ENCODE measurements at regions not wholly inside any gene's neighbourhood (a gene's known extent, or its start where the extent isn't known, plus 50 kb on each side); places are given as distances from the start of the nearest gene placed in this dataset.

DNA sequence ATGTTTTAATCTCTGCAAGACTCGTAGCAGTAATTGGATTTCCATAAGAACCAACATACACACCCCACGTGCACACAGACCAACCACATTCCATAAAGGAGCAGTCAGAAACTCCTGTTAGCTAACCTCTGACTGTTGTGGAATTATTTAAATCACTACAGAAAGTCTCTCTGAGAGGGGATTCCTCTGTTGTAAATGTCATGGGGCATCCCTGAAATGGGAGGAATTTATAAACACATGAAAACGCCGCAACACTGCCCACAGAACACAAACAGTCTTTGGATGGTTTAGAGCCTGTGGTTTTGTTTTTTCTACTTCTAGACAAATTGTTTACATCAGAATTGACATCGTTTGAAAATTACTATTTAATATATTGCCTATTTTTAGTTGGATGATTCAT is 740.1 kb upstream of the GRM7 start:
- DNase-seq (ENCODE audit: extremely low read depth, low read depth, low spot score): no peak

DNA sequence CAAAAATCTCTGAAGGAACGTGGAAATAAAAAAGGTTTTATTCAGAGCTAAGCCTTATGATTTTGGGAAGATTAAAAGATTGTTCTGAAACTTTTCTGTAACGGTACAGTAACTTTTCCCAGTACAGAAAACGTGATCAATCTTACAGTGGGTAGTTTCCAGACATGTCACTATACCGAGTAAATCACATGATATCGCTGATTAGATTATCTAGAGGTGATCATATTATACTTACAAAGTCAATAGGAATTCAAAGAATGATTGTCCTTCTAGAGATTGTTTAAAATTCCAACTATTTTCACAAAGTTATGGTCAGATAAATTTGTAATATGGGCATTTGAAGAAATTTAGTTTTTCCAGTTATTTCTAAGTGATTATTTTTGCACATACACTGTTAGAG is 736.0 kb upstream of the GRM7 start:
- no peak for DNase-seq (ENCODE audit: extremely low read depth, low read depth, low spot score)

DNA sequence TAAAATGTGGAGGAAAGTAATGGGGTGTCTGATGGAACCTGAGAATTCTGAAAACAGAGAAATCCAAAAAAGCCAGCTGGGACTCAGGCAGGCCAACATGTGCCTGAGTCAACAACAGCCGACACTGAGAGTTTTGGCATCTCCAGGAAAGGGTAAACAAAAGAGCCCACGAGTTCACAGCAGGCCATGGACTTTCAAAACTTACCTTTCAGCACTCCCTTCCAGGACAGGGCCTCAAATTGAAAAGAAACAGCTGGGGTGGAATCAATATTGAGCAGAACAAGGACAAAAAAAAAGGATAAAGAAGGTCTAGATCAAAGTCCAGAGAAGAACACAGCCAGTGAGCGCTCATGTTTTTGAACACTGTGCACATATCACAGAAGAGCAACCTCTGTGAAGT is 735.4 kb upstream of the GRM7 start:
- no peak for DNase-seq (ENCODE audit: extremely low read depth, low read depth, low spot score)

- no peak for DNase-seq (ENCODE audit: extremely low read depth, low read depth, low spot score)
Observed at GRCh38 chr3:6132684-6133432, 728.1 kb upstream of the GRM7 start.

DNA sequence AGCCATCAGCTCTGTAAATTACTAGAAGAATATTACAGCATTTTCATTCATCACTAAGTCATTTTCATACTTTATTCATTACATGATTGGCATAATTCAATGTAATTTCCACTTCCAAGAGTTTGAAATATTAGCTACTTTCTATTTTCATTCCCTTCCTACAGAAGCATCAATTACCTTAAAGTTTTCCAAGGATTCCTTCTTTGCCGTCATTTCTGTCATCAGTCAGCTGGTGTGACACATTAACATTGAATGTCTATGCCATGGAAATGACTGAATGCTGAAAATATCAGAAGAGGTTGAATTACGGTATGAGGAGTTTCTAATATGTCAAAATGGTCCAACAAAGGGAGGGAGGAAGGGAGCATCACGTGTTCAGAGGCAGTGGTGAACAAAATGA is 718.2 kb upstream of the GRM7 start:
- DNase-seq (ENCODE audit: extremely low read depth, low read depth, low spot score): no peak

DNA sequence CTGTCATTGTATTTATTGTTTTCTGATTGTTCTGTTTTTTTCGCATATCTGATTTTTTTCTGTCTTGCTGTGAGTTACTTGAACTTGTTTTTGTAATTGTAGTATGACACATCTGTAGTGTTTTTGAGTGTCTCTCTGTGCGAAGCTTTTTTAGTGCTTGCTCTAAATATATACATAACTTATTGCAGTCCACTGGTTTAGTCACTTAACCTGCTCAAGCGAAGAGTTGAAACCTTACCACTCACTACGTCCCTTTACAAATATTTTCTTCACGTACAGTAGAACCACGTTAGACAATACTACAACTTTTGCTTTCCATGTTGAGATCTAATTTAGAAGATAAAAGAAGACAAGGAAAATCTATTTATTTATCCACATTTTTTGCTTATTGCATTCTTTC is 713.0 kb upstream of the GRM7 start:
- no peak for DNase-seq (ENCODE audit: extremely low read depth, low read depth, low spot score)

DNA sequence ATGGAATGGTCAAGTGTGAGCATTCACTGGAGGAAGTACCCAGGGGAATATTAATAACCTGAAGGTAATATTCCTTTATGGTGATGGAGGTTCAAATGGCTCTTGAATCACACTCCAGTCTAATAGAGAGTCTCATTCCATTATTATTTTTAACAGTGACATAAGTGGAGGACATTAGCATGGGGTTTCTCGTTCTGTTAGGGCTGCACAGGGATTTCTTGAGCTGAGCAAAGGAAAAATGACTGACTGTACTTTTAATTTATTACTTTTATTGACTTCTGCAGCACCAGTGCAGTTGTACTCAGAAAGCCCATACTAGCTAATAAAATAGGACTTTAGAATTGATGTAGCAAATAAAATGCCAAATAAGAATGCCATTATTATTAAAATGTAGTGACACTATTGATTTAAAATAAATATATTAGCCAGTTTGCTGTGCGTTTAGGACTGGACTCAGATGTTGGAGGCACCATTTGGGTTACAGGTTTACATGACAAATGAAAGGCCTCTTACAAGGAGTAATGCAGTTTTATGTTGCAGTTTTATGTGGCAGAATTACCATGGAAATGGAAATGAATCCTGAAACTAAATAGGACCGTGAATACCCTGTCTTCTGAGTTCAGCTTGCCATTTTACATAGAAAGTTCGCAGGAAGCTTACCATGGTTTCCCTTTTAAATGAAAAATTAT is 705.1 kb upstream of the GRM7 start:
- DNase-seq (ENCODE audit: extremely low read depth, low read depth, low spot score): no peak

DNA sequence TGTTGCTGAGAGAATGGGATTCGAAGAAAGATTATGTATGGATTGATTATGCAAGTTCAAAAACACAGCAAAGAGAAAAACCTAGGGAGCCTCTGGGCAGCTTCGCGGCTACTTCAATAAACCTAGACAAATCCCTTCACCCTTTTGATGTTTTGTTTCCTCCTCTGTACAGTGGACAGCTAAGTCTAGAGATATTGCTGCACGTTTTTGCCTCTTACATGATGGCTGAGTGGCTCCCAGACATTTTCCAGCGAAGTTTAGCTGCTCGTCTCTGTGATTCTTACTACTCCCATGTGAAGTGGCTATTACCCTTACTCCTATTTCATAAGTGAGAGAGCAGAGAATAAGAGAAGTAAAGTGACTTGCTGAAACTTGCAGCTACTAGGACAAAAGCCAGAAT is 695.0 kb upstream of the GRM7 start:
- DNase-seq (ENCODE audit: extremely low read depth, low read depth, low spot score): no peak

- DNase-seq (ENCODE audit: extremely low read depth, low read depth, low spot score): no peak
Observed at GRCh38 chr3:6168256-6168655, 692.7 kb upstream of the GRM7 start.

GRCh38 chr3:6172871-6173642 is 687.9 kb upstream of the GRM7 start:
- DNase-seq (ENCODE audit: extremely low read depth, low read depth, low spot score): no peak

- DNase-seq (ENCODE audit: extremely low read depth, low read depth, low spot score): no peak
Observed at GRCh38 chr3:6177417-6177816, 683.5 kb upstream of the GRM7 start.

GRCh38 chr3:6179761-6180160 is 681.2 kb upstream of the GRM7 start:
- no peak for DNase-seq (ENCODE audit: extremely low read depth, low read depth, low spot score)

- DNase-seq (ENCODE audit: extremely low read depth, low read depth, low spot score): no peak
Observed at GRCh38 chr3:6180171-6180570, 680.7 kb upstream of the GRM7 start.

DNA sequence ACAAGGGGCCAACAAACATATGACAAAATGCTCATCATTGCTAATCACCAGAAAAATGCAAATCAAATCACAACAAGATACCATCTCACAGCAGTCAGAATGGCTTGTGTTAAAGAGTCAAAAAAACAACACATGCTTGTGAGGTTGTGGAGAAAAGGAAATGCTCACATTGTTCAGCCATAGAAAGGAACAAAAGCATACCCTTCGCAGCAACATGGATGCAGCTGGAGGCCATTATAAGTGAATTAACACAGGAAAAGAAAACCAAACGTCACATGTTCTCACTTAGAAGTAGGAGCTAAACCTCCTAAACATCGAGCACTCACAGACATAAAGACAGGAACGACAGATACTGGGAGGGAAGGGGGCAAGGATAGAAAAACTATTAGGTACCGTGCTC is 678.4 kb upstream of the GRM7 start:
- no peak for DNase-seq (ENCODE audit: extremely low read depth, low read depth, low spot score)

DNA sequence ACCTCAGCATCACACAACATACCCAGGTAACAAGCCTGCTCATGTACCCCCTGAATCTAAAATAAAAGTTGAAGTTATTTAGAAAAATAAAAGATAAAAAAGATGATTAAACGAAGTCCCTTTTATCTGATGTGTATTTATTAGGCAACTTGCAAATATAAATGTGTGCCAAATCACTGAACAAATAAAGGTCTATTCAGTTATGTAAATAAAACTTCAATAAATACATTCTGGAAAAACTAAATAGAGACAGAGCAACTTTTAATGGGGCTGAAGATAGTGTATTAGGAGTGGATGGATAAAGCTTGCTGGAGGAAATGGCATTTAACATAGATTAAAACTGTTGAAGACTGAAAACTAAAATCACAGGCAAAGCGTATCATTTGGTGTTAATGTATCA is 678.0 kb upstream of the GRM7 start:
- DNase-seq (ENCODE audit: extremely low read depth, low read depth, low spot score): no peak

GRCh38 chr3:6189384-6189783 is 671.5 kb upstream of the GRM7 start:
- DNase-seq (ENCODE audit: extremely low read depth, low read depth, low spot score): no peak

DNA sequence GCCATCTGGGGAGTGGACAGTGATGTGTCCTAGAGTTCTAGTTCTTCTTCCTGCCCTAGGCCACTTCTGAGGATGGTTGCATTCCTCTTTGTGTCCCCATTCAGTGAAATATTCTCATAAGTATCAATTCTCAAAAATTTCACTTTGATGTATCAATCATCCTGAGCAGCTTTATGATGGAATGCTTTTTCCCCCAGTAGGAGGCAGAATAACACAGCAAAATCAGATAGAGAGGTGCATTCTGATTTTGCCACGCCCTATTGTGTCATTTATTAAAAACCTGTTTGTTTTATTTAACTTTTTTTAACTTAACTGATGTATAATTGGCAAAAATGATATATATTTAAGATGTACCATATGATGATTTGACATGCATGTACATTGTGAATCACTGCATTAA is 656.0 kb upstream of the GRM7 start:
- DNase-seq (ENCODE audit: extremely low read depth, low read depth, low spot score): no peak

- no peak for DNase-seq (ENCODE audit: extremely low read depth, low read depth, low spot score)
Observed at GRCh38 chr3:6216135-6217026, 644.5 kb upstream of the GRM7 start.

DNA sequence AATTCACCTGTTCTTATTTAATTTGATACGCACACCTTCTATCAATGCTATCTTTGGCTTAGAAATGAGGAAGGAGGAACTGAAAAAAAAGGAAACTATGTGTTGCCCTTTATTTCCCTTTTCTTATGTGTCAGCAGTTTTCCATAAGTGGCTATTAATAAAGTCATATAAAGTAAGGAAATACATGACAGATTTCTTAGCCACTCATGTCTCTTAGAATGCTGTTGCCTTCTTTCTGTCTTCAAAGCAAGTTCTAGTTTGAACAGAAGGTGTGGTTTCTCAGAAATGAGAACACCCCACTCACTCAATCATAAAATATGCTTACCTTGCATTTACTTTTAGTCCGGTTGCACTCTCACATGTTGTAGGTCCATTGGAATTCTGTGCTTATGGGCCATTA is 640.5 kb upstream of the GRM7 start:
- no peak for DNase-seq (ENCODE audit: extremely low read depth, low read depth, low spot score)

DNA sequence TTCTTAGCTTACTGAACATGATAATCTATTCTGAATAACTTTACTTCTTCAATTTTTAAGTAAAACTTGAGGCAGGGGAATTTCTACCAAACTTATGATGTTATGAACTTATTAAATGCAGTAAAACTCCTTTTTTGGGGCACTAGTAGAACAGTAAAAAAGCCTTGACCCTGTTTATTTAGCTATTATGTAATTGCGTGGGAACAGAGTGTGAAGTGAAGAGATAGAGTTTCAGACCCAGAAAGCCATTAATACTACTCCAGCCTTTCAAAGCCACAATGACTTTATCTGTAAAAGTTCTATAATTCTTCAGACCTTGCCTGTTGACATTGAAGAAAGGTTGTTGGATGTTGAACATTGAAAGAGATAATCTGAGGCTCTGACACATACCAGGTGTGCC is 638.8 kb upstream of the GRM7 start:
- DNase-seq (ENCODE audit: extremely low read depth, low read depth, low spot score): no peak

GRCh38 chr3:6223572-6223971 is 637.3 kb upstream of the GRM7 start:
- no peak for DNase-seq (ENCODE audit: extremely low read depth, low read depth, low spot score)
